GM18507 (cell line): ENCODE measurements at regions not wholly inside any gene's neighbourhood (a gene's known extent, or its start where the extent isn't known, plus 50 kb on each side); places are given as distances from the start of the nearest gene placed in this dataset.

Experiments used
- DNase-seq: peaks from one replicate; pipeline ENCODE4 v3.0.0; 2011; ENCODE audit warnings: low read depth; ENCODE audit not compliant: insufficient read length; ENCODE audit errors: extremely low spot score
- FAIRE-seq: peaks from 2 replicates; lab custom pipeline; 2011; peaks lifted over from hg19 to GRCh38; lab: Jason Lieb, UNC

- FAIRE-seq (no peak), DNase-seq (no peak)
Measured at GRCh38 chr3:145815707-145816413, 345.1 kb downstream of the PLOD2 start.

- DNase-seq (no peak), FAIRE-seq (no peak)
Measured at GRCh38 chr3:145817870-145818483, 343.0 kb downstream of the PLOD2 start.

GRCh38 chr3:145820170-145820569 is 340.8 kb downstream of the PLOD2 start:
- FAIRE-seq (no peak), DNase-seq (no peak)

DNA sequence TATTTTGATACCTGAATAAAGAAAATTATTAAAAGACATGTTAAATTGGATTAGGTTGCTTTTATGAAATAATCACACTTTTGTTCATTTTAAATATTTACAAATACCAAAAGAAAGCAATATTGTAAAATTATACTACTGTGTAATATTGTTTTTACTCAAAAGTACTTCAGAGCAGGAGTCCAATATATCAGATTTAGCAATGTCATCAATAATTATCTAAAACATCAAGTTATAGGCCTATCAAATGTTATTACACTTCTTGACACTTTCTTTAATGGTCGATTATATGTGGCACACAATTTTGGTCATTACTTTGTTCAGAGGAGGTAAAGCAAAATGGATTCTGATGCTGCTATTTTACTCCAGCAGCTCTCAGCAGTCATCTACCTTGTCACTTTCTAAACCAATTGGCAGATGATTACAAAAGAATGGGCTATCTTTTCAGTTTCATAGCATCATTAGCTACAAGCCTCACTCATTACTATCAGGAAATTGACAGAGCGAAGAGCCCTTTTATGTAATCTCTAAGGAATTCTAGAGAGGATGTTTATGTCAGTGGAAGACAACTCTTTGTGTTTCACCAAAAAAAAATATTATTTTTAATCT is 318.6 kb downstream of the PLOD2 start:
- no peak for DNase-seq
- no peak for FAIRE-seq

DNA sequence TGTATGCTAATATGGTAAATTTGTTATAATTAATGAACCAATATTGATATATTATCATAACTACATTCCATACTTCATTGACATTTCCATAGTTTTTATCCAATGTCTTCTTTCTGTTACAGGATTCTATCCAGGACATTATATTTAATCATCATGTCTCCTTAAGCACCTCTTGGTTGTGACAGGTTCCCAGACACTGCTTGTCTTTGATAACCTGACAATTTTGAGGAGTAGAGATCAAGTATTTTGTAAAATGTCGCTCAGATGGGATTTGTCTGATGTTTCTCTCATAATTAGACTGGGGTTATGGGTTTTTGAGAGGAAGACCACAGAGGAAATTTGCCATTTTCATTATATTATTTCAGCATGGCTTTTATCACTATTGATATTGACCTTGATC is 317.4 kb downstream of the PLOD2 start:
- FAIRE-seq, result no peak
- no peak for DNase-seq

DNA sequence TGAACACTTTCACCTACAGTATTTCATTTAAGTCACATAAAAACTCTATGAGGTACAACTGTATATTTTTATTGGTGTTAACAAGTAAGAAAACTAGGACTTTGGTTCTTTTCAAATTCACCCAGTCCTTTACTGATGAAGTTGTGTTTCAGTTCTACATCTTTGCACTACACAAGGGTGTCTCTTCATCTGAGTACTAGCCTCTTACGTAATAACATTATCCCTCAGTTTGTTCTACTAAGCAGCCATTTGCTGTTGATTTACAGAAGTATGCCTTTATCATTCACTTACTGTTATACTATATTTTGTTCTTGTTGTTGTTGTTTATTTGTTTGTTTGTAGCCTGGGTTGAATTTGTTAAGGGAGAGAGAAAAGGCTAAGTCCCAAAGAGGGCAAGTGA is 311.9 kb downstream of the PLOD2 start:
- FAIRE-seq (no peak), DNase-seq (no peak)

DNA sequence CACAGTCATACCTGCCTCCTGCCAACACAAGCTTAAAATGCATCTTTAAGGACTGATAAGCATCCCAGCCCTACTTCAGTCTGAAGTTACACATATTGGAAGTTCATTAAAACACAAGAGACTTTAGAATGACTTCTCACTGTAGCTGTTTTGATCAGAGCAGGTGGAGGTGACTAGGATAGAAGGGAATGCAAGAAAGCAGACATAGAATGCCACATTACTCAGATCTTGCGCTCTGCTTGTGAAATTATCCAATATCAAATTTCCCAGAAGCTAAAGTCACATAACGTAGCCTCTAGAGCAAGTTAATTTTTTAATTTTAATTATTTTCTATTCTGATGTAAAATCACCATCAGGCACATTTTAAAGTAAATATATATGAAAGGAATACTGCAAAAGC is 306.5 kb downstream of the PLOD2 start:
- FAIRE-seq (no peak), DNase-seq (no peak)

GRCh38 chr3:145857956-145858355 is 303.0 kb downstream of the PLOD2 start:
- FAIRE-seq (peak; percentile 5), DNase-seq (no peak)

DNA sequence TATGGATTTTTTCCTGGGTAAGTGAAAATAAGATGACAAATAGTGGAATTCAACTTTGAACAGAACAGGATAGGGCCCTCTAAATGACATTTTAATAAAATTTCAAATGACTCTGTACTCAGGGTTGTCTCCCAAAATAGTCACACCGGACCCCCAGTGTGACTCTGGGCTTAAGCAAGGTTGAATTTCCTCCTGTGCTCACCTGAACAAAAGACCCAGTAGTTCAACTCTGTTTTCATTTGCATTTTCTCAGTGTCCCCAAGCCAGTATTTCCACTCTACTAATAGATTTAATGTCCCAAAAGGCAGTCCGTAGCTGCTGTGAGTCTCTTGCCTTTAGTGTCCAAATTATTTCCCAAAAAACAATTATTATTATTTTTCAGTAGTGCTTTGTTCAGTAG is 296.6 kb downstream of the PLOD2 start:
- no peak for FAIRE-seq
- no peak for DNase-seq

DNA sequence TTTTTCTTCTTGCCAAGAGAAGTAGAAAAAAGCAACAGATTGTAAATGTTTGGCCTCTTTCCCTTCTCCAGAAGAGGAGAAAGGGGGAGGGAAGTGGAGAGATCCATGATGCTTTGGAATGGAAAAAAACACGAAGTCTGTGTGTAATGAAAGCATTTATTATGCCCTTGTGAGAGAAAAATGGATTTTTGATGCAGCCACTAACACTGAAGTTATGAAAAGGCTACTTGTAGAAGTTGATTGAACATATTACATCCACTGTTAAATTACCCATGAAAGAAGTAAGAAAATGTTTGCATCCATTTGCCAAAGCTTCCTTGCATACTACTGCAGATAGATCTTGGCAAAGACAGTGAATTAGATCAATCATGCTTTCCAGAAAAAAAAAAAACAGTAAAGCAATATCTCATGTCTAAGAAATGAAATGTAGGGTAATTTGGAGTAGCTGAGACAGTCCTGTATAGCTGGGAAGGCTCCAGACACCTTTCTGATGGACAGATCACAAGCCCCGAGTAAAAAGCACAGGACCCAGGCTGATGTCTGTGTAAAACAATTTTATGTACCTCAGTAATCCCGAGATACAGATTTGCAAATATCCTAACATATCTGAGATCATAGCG is 295.5 kb downstream of the PLOD2 start:
- DNase-seq (no peak), FAIRE-seq (no peak)

DNA sequence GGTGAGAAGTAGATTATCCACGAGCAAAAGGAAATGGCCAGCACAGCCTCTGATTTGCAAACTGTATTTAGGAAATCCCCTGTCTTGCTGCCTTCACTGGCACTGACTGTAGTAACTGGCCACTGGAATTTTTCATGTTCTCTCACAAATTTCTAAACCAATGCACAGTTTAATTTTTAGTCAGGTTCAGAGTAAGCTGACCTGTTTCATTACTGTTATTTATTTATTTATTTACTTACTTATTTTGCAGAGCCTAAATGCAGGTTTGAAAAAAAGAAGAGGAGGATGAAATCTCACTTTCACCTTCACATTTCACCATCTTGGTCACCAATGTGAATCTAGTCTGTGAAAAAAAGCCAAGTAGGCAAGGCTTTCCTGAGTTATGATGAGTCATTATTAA is 291.0 kb downstream of the PLOD2 start:
- FAIRE-seq (peak; percentile 66), DNase-seq (no peak)

DNA sequence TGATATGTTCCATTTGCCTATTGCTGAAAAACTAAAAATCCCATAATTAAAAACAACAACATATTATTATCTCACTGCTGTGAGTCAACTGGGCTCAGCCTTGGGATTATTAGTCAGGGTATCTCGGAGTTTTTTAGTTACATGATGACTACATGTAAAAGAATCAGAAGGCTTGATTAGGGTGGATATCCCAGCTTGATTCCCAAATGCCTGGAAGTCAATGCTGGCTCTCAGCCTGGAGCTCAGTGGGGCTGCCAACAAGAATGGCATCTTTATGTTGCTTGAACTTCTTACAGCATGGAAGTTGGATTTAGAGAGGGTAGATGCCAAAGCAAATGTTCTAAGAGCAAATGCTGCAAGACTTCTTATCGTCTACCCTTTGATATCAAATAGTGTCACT is 278.5 kb downstream of the PLOD2 start:
- DNase-seq, result no peak
- FAIRE-seq, result no peak

DNA sequence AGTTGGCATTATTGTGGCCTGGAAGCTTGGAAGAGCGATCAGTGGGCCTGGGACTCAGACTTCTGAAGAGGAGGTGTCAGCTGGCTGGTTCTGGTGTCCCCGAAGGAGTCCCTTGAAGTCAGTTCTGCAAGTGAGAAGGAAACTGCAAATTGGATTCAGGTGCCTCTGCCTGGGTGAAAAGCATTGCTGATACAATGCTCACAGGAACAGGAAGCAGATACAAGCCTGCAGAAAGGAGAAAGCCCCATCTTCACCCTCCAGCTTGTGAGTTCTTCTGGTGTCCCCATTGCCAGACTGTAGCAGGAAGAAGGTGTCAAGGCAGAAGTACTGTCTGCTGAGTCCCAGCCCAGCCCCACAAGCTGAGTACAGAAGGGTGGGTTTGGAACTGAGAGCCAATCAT is 271.3 kb downstream of the PLOD2 start:
- DNase-seq (no peak), FAIRE-seq (peak; percentile 70)

DNA sequence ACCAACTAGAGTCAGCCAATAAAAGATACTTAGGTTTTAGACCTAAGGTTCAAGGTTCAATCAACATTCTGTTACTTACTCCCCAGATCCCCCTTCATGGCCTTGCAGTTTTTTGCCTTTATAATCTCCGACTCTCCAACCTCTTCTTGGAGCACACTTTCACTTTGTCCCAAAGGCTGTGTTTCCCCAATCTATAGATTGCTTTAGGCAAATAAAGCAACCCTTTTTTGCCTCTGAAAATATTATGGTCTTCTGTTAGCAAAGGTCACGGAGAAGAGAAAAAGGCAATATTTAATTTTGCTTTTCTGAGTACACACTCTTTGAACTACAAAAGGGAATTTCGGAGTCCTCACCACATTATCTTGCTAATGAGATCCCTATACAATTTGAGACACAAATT is 268.1 kb downstream of the PLOD2 start:
- DNase-seq, result no peak
- no peak for FAIRE-seq

- FAIRE-seq (peak; percentile 59), DNase-seq (no peak)
Measured at GRCh38 chr3:145893331-145893730, 267.7 kb downstream of the PLOD2 start.

GRCh38 chr3:145898487-145898886 is 262.5 kb downstream of the PLOD2 start:
- FAIRE-seq (peak; percentile 84), DNase-seq (no peak)

- FAIRE-seq (peak; percentile 48), DNase-seq (no peak)
Measured at GRCh38 chr3:145899241-145899640, 261.7 kb downstream of the PLOD2 start.

GRCh38 chr3:145900056-145900829 is 260.7 kb downstream of the PLOD2 start:
- DNase-seq (no peak), FAIRE-seq (peak; percentile 26)

- FAIRE-seq (no peak), DNase-seq (no peak)
Measured at GRCh38 chr3:145902166-145902565, 258.8 kb downstream of the PLOD2 start.

DNA sequence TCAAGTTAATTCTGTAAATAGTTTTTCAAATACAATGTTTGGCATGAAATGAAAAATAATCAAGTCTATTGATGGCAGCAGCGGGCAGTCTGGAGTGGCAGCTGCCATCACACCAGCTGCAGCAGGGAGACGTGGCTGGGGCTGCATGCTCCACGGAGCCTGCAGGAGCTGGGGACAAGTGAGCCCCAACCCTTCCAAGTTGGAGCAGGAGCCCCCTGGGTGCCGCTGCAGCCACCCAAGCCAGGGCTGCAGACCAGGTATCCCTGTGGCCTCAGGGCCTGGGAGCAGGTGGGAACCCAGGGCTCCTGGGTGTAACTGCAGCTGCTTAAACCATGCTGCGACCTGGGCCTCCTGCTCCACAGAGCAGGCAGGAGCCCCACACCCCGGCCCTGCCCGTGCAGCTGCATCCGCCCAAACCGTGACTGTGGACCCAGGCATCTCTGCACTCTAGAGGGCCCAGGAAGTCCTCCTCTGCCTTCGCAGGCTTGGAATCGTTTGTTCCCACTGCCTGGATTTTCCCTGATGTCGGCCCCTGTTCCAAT is 257.4 kb downstream of the PLOD2 start:
- DNase-seq (no peak), FAIRE-seq (no peak)
